Spleen (tissue), 11 donors: ENCODE measurements at regions not wholly inside any gene's neighbourhood (a gene's known extent, or its start where the extent isn't known, plus 50 kb on each side); places are given as distances from the start of the nearest gene placed in this dataset.

ENCODE experiments used
- DNase-seq: peaks from one replicate; pipeline ENCODE4 v3.0.0-alpha.2; 2020
- H3K27ac ChIP-seq, 8 donors: fragments of 200-600 bp; sonication (generic) in 7 of 8; 1 replicate in 4 of 8; 2 replicates in 4 of 8; pipeline versions ENCODE4 v1.5.0 to v1.8.0; 2016 to 2021; ENCODE audit warnings: inconsistent platforms in 4 of 8, mild to moderate bottlenecking in 4 of 8, moderate library complexity in 1 of 8
- H3K27me3 ChIP-seq, 7 donors: fragments of 200-600 bp; sonication (generic) in 6 of 7; replicated peaks in 1 of 7; 1 replicate in 4 of 7; 2 replicates in 3 of 7; pipeline versions ENCODE4 v1.5.0 to v1.8.0; 2016 to 2021; ENCODE audit warnings: inconsistent platforms in 3 of 7, mild to moderate bottlenecking in 1 of 7
- H3K36me3 ChIP-seq, 6 donors: fragments of 200-600 bp; sonication (generic) in 5 of 6; 1 replicate in 4 of 6; 2 replicates in 2 of 6; pipeline versions ENCODE4 v1.5.0 to v1.8.0; 2016 to 2021; ENCODE audit warnings: inconsistent platforms in 2 of 6
- H3K4me1 ChIP-seq, 6 donors: fragments of 200-600 bp; sonication (generic) in 5 of 6; 1 replicate in 3 of 6; 2 replicates in 3 of 6; pipeline versions ENCODE4 v1.5.0 to v1.8.0; 2016 to 2021; ENCODE audit warnings: inconsistent platforms in 3 of 6
- H3K4me3 ChIP-seq, 8 donors: fragments of 200-600 bp; sonication (generic) in 7 of 8; 1 replicate in 4 of 8; 2 replicates in 4 of 8; pipeline versions ENCODE4 v1.5.0 to v1.8.0; 2016 to 2021; ENCODE audit warnings: inconsistent platforms in 4 of 8, mild to moderate bottlenecking in 4 of 8, moderate library complexity in 2 of 8
- H3K9me3 ChIP-seq, 8 donors: fragments of 200-600 bp; sonication (generic) in 7 of 8; 1 replicate in 4 of 8; 2 replicates in 4 of 8; pipeline versions ENCODE4 v1.5.0 to v1.8.0; 2016 to 2021; ENCODE audit warnings: inconsistent platforms in 4 of 8
- POLR2A ChIP-seq, 3 donors: fragments of 450-650 bp; IDR thresholded peaks; one replicate each; pipeline ENCODE4 v1.5.1; 2017; ENCODE audit warnings: antibody characterized with exemption in 3 of 3, mild to moderate bottlenecking in 1 of 3
- POLR2AphosphoS5 ChIP-seq, 3 donors: sonication (generic); formaldehyde crosslinking; IDR thresholded peaks; one replicate each; pipeline ENCODE4 v1.5.1; 2017; ENCODE audit warnings: antibody characterized with exemption in 3 of 3
- WGBS, 5 donors: extraction: QIAGEN DNeasy Blood & Tissue Kit in 3 of 5; methylation state at CpG; one replicate each; pipeline versions ENCODE4 v1.1.5 to v1.1.7; 2013 to 2018; 5-methylcytosine and 5-hydroxymethylcytosine counted together
- intact Hi-C: fragments of 100-400 bp; cut with DNase I; formaldehyde crosslinking; loops from one replicate; pipeline ENCODE4 v1.15.0; 2023; ENCODE audit warnings: low total_unique reads
- TF ChIP-seq, protein P1 (sequence below), 11 experiments: fragments of 200-600 bp in 7 of 11; fragments of 450-650 bp in 4 of 11; sonication (generic) in 4 of 11; IDR thresholded peaks in 8 of 11; conservative IDR thresholded peaks in 3 of 11; 1 replicate in 7 of 11; 2 replicates in 4 of 11; pipeline versions ENCODE4 v1.4.0 to v1.8.0; 2016 to 2021; ENCODE audit warnings: antibody characterized with exemption in 11 of 11, inconsistent platforms in 4 of 11, mild to moderate bottlenecking in 1 of 11
- donor health status: healthy with polysubstance abuse.
- donor health status: DM: no; HTN: no; CAD: no; lungs with moderate emphysema.
- donor health status: DM: no; HTN: no; CAD: no.
- donor health status: Bipolar disorder and iron deficiency.
- donor health status: healthy.
- donor health status: DM: no; HTN: no; CAD: no.
- donor health status: DM: yes; HTN: yes; CAD: no.

DNA sequence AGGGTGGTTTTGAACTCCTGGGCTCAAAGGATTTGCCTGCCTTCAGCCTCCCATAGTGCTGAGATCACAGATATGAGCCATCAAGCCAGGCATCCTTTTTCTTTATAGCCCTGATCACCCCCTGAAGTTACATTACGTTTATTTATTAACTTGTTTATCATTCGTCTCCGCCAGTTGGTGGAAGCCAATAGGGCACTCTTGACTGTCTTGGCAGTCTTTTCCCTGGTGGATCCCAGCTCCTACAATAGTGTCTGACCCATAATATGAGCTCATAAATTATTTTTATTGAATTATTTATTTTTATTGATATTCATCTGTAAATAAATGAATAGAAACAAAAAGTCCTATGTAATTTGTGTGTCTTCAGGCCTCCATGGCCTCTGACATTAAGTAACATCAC, 484.3 kb upstream of the FAT1 start:
- TF ChIP-seq, protein P1, sequence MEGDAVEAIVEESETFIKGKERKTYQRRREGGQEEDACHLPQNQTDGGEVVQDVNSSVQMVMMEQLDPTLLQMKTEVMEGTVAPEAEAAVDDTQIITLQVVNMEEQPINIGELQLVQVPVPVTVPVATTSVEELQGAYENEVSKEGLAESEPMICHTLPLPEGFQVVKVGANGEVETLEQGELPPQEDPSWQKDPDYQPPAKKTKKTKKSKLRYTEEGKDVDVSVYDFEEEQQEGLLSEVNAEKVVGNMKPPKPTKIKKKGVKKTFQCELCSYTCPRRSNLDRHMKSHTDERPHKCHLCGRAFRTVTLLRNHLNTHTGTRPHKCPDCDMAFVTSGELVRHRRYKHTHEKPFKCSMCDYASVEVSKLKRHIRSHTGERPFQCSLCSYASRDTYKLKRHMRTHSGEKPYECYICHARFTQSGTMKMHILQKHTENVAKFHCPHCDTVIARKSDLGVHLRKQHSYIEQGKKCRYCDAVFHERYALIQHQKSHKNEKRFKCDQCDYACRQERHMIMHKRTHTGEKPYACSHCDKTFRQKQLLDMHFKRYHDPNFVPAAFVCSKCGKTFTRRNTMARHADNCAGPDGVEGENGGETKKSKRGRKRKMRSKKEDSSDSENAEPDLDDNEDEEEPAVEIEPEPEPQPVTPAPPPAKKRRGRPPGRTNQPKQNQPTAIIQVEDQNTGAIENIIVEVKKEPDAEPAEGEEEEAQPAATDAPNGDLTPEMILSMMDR (IDR thresholded peaks at IDR 0.05 in 8 of 11, conservative IDR thresholded peaks at IDR 0.05 in 3 of 11) = no peak
- TF ChIP-seq POLR2A (IDR thresholded peaks at IDR 0.05) = no peak
- no peak for TF ChIP-seq POLR2AphosphoS5 (IDR thresholded peaks at IDR 0.05)
- intact Hi-C loops = no loop called here
- no peak overlapping the region for H3K4me3 ChIP-seq
- H3K4me1 ChIP-seq = no peaks in the 10 kb centered on the region
- H3K27me3 ChIP-seq = no peaks in the 10 kb centered on the region
- peaks cover 0 to 41% (median 10%) of the 10 kb centered on the region in 8 donors for H3K9me3 ChIP-seq
- no peak overlapping the region for H3K27ac ChIP-seq
- H3K36me3 ChIP-seq = no peaks in the 10 kb centered on the region
- WGBS, 5 donors = 68 to 90% (median 84%) methylated on average over 3 of the region's 3 CpGs
- DNase-seq = no peak

DNA sequence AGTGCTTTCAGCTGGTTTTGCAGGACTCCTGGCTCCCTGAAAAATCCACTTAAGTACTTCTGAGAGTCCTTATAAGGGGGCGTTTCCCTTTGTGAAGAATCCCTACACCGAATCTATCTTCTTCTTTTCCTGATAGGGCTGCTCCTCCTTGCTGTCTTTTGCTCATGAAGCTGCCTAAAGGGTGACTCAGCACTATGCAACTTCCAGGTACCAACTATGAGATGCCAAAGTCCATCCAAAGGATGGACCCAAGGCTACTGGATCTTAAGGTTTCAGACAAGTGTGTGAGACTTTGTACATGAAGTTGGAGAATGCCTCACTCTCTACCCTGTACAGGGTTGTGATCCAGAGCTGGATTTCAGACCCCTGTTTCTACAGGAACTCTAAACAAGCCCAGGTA, 485.0 kb upstream of the FAT1 start:
- WGBS, 5 donors = 56 to 86% (median 71%) methylated on average over 2 of the region's 2 CpGs
- DNase-seq = no peak
- Histone ChIP-seq H3K9me3 (peaks cover 0 to 41% (median 10%) of the 10 kb centered on the region in 8 donors), H3K36me3 (no peaks in the 10 kb centered on the region), H3K4me1 (no peaks in the 10 kb centered on the region), H3K4me3 (no peak overlapping the region), H3K27me3 (no peaks in the 10 kb centered on the region), H3K27ac (no peak overlapping the region)
- intact Hi-C loops = no loop called here
- TF ChIP-seq POLR2AphosphoS5 (IDR thresholded peaks at IDR 0.05) (no peak), POLR2A (IDR thresholded peaks at IDR 0.05) (no peak)
- TF ChIP-seq, protein P1 (IDR thresholded peaks at IDR 0.05 in 8 of 11, conservative IDR thresholded peaks at IDR 0.05 in 3 of 11) = no peak

DNA sequence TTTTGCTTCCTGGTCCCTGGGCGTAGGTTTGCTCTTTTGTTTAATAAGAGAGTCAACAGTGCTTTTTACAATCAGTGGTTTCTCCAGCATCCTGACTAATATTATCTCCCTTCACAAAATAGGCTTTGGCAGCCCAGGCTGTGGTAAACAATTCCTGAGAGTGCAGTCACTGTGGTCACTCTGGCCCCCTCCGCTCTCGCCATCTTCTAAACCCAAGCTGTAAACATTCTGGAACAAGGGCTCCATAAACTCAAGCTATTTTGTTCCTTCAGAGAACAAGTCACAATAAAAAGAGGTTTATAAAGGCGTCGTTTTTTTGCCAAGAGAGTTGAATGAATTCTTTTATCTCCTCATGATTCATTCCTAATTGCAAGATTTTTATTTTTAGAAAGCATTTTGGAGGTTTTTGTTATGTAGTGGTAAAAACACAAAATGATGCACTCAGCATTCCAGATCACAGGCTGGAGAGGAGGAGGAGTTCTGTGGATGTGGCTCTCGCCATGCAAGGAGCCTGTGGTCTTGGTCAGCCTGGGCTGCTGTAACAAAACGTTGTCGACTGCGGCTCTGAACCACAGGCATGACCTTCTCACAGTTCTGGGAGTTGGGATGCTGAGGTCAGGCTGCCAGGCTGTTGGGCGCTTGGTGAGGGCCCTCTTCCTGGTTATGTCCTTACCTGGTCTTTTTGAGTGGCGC, 486.4 kb upstream of the FAT1 start:
- Histone ChIP-seq H3K36me3 (no peaks in the 10 kb centered on the region), H3K4me3 (no peak overlapping the region), H3K4me1 (no peaks in the 10 kb centered on the region), H3K27me3 (no peaks in the 10 kb centered on the region), H3K27ac (no peak overlapping the region), H3K9me3 (peaks cover 0 to 41% (median 10%) of the 10 kb centered on the region in 8 donors)
- 79 to 90% (median 84%) methylated on average over 11 of the region's 11 CpGs for WGBS, 5 donors
- DNase-seq = no peak
- TF ChIP-seq POLR2AphosphoS5 (IDR thresholded peaks at IDR 0.05) (no peak), POLR2A (IDR thresholded peaks at IDR 0.05) (no peak)
- TF ChIP-seq, protein P1 (IDR thresholded peaks at IDR 0.05 in 8 of 11, conservative IDR thresholded peaks at IDR 0.05 in 3 of 11) = no peak
- intact Hi-C loops = no loop called here

DNA sequence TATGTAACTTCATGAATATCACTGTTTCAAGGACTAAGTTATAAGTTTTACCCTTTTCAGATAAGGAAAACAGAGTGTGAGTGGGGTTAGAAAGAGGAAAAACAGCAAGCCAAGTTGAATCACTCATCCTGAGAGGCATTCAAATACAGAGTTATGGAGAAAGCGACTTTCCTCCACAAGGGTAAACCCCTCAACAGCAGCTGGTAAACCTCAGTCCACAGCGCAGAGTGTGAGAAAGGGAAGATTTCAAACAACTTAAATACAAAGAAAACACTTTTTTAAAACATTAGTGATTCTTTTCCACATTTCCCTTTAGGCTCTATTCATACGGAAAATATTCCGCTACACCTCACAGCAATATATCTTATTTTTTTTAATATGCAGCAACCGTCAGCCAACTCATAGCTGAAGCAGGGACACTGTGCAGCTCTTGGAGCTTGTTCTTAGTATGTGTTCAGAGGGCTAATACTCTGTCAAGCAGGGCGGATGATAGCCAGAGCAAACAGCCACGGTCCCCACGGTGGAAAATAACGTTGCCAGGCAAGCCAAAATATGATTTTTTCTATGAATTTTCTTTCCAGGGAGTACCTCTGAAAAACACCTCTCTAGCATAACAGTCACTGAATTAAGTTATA, 488.9 kb upstream of the FAT1 start:
- Histone ChIP-seq H3K4me3 (no peak overlapping the region), H3K27me3 (no peaks in the 10 kb centered on the region), H3K27ac (no peak overlapping the region), H3K4me1 (no peaks in the 10 kb centered on the region), H3K36me3 (no peaks in the 10 kb centered on the region), H3K9me3 (peaks cover 0 to 35% (median under 1%) of the 10 kb centered on the region in 8 donors)
- TF ChIP-seq POLR2A (IDR thresholded peaks at IDR 0.05) (no peak), POLR2AphosphoS5 (IDR thresholded peaks at IDR 0.05) (no peak)
- TF ChIP-seq, protein P1 (IDR thresholded peaks at IDR 0.05 in 8 of 11, conservative IDR thresholded peaks at IDR 0.05 in 3 of 11) = no peak
- intact Hi-C loops = no loop called here
- 73 to 90% (median 84%) methylated on average over 9 of the region's 9 CpGs for WGBS, 5 donors
- DNase-seq = no peak
